ENCODE measurements at regions not wholly inside any gene's neighbourhood (a gene's known extent, or its start where the extent isn't known, plus 50 kb on each side); places are given as distances from the start of the nearest gene placed in this dataset.

DNA sequence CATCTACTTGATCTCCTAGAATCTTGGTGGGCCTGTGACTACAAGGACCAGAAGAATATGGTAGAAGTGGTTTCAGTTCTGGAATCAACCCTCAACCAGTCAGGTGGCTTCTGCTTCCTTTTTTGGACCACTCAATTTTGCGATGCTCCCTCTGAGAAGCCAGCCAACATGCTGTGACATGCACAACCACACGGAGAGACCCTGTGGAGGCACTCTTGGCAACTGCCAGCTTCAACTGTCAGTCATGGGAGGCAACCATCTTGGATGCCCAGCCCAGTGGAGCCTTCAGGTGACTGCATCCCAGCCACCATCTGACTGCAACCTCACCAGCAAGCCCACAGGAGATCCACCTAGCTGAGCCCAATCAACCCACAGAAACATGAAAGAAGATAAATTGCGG is 137.3 kb downstream of the FAM114A2 start:
- TF ChIP-seq, protein P1, sequence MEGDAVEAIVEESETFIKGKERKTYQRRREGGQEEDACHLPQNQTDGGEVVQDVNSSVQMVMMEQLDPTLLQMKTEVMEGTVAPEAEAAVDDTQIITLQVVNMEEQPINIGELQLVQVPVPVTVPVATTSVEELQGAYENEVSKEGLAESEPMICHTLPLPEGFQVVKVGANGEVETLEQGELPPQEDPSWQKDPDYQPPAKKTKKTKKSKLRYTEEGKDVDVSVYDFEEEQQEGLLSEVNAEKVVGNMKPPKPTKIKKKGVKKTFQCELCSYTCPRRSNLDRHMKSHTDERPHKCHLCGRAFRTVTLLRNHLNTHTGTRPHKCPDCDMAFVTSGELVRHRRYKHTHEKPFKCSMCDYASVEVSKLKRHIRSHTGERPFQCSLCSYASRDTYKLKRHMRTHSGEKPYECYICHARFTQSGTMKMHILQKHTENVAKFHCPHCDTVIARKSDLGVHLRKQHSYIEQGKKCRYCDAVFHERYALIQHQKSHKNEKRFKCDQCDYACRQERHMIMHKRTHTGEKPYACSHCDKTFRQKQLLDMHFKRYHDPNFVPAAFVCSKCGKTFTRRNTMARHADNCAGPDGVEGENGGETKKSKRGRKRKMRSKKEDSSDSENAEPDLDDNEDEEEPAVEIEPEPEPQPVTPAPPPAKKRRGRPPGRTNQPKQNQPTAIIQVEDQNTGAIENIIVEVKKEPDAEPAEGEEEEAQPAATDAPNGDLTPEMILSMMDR (conservative IDR thresholded peaks at IDR 0.05; ENCODE audit: low read depth, low read length), result no peak
- TF ChIP-seq EZH2 (IDR thresholded peaks at IDR 0.05; ENCODE audit: borderline replicate concordance, low read depth, low read length, poor library complexity, severe bottlenecking), result no peak
